GM13976 (cell line): ENCODE measurements at regions not wholly inside any gene's neighbourhood (a gene's known extent, or its start where the extent isn't known, plus 50 kb on each side); places are given as distances from the start of the nearest gene placed in this dataset.

Experiments
- DNase-seq: peaks from one replicate; pipeline ENCODE4 v3.0.0; 2012; ENCODE audit warnings: low spot score
- CTCF ChIP-seq: IDR thresholded peaks from 2 replicates; pipeline ENCODE4 v1.5.1; 2012; ENCODE audit warnings: borderline replicate concordance, mild to moderate bottlenecking; ENCODE audit not compliant: insufficient read depth; ENCODE audit errors: extremely low read depth, missing control alignments, control extremely low read depth
- in situ Hi-C: fragments of 300-500 bp; cut with MboI; formaldehyde crosslinking; loops from one replicate; pipeline ENCODE4 v1.12.0; 2022; ENCODE audit warnings: low sequenced_read_pairs, mixed read lengths, inconsistent platforms; ENCODE audit not compliant: unreplicated experiment

GRCh38 chr22:49063545-49063890 is 764.2 kb downstream of the BRD1 start:
- no peak for TF ChIP-seq CTCF
- no peak for DNase-seq
- in situ Hi-C loops, result no loop called here

- no peak for TF ChIP-seq CTCF
- in situ Hi-C loops, result no loop called here
- DNase-seq, result no peak
These were observed 764.7 kb downstream of the BRD1 start for GRCh38 chr22:49062802-49063544.

GRCh38 chr22:49062155-49062801 is 765.4 kb downstream of the BRD1 start:
- no peak for TF ChIP-seq CTCF
- no peak for DNase-seq
- in situ Hi-C loops, result no loop called here

GRCh38 chr22:49057910-49058309 is 769.8 kb downstream of the BRD1 start:
- TF ChIP-seq CTCF, result no peak
- no peak for DNase-seq
- in situ Hi-C loops, result no loop called here

- no peak for DNase-seq
- in situ Hi-C loops, result no loop called here
- no peak for TF ChIP-seq CTCF
These were observed 771.4 kb downstream of the BRD1 start for GRCh38 chr22:49056301-49056700.

- no peak for TF ChIP-seq CTCF
- in situ Hi-C loops, result no loop called here
- DNase-seq, result no peak
These were observed 772.3 kb downstream of the BRD1 start for GRCh38 chr22:49055406-49055805.

- no peak for DNase-seq
- in situ Hi-C loops, result no loop called here
- no peak for TF ChIP-seq CTCF
These were observed 774.1 kb downstream of the BRD1 start for GRCh38 chr22:49053578-49053977.
